Astrocyte (in vitro differentiated cells and primary cell): ENCODE measurements at regions not wholly inside any gene's neighbourhood (a gene's known extent, or its start where the extent isn't known, plus 50 kb on each side); places are given as distances from the start of the nearest gene placed in this dataset.

ENCODE experiments used
- CTCF ChIP-seq: IDR thresholded peaks from 2 replicates; pipeline ENCODE4 v1.5.1; 2011; ENCODE audit warnings: low read depth, mild to moderate bottlenecking, inconsistent platforms, low read length, moderate library complexity; ENCODE audit not compliant: insufficient read depth
- EZH2 ChIP-seq: IDR thresholded peaks from 2 replicates; pipeline ENCODE4 v1.6.1; 2012; ENCODE audit warnings: mild to moderate bottlenecking, low read length, inconsistent platforms; ENCODE audit not compliant: insufficient read depth

- TF ChIP-seq CTCF (no peak), EZH2 (no peak)
These were observed 173.4 kb upstream of the CDH12 start for GRCh38 chr5:23026252-23027170.
